ENCODE measurements at regions not wholly inside any gene's neighbourhood (a gene's known extent, or its start where the extent isn't known, plus 50 kb on each side); places are given as distances from the start of the nearest gene placed in this dataset.

DNA sequence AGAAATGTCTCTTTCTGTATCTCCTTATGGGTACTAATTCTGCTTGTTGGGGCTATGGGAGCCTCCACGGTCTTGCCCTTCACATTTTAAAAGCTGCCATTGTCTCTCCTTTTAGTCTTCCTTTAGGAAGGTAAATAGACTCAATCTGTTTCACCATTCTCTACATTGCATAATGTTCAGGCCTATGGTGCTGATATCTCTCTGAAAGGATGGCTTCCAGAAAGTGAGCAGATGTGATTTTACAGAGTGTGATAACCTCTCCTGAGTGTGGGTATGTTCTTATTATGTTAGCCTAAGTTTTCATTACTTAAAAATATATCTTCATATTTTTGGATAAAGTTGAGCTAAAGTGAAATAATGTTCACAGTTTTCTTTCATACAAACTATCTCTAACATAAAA, 254.0 kb upstream of the PITX2 start:
- H3K9me3 ChIP-seq (ENCODE audit: control extremely low read depth in 1 of 3, control insufficient read depth in 2 of 3, insufficient read depth in 1 of 3, low read length in 2 of 3), result peaks cover 0 to 3% (median 0%) of the 10 kb centered on the region in 3 donors

DNA sequence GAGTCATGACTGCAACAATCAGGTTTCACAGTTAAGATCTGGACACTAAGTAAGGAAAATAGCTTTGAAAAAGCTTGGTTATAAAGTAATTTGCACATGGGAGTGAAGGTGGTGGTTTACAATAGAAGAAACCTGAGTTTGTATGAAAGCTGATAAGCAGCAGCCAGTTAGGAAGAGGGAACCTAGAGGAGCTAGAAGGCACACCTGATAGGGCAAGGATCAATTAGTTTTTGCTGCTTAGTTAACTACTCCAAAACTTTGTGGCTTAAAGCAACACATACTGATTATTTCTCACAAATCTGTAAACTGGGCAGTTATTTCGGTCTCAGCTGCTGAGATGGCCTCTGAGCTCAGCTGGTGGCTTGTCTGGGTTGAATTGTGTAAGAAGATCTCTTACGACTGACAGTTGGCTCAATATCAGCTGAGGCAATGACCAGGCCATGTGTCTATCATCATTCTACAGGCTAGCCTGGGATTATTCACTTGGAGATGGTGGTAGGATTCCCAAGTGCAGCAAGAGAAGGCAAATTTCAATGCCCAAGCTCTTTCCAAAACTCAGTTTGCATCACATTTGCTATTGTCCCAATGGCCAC, 255.0 kb upstream of the PITX2 start:
- no peaks in the 10 kb centered on the region for H3K79me2 ChIP-seq (ENCODE audit: control insufficient read depth, insufficient read depth, low read length)
- no peaks in the 10 kb centered on the region for H3K36me3 ChIP-seq (replicated peaks in 1 of 2; ENCODE audit: control extremely low read depth in 1 of 2, control insufficient read depth in 1 of 2, extremely low read depth in 1 of 2, insufficient read depth in 2 of 2, low read length in 1 of 2)
- no peaks in the 10 kb centered on the region for H4K20me1 ChIP-seq (ENCODE audit: control insufficient read depth, insufficient read depth, low read length, poor library complexity, severe bottlenecking)
- DNase-seq (no peak), ATAC-seq (ENCODE audit: low read depth) (no peak)
- Mint-ChIP-seq H3K4me1 (no peaks in the 10 kb centered on the region), H3K4me3 (no peak overlapping the region), H3K27ac (no peak overlapping the region), H3K27me3 (peaks cover 3% of the 10 kb centered on the region), H3K9me3 (ENCODE audit: insufficient read depth) (peaks cover 2% of the 10 kb centered on the region)
- TF ChIP-seq, protein P1, sequence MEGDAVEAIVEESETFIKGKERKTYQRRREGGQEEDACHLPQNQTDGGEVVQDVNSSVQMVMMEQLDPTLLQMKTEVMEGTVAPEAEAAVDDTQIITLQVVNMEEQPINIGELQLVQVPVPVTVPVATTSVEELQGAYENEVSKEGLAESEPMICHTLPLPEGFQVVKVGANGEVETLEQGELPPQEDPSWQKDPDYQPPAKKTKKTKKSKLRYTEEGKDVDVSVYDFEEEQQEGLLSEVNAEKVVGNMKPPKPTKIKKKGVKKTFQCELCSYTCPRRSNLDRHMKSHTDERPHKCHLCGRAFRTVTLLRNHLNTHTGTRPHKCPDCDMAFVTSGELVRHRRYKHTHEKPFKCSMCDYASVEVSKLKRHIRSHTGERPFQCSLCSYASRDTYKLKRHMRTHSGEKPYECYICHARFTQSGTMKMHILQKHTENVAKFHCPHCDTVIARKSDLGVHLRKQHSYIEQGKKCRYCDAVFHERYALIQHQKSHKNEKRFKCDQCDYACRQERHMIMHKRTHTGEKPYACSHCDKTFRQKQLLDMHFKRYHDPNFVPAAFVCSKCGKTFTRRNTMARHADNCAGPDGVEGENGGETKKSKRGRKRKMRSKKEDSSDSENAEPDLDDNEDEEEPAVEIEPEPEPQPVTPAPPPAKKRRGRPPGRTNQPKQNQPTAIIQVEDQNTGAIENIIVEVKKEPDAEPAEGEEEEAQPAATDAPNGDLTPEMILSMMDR (IDR thresholded peaks at IDR 0.05), result no peak
- TF ChIP-seq EZH2 (IDR thresholded peaks at IDR 0.05; ENCODE audit: borderline replicate concordance, insufficient read depth, low read depth, low read length, poor library complexity, severe bottlenecking), result no peak
- H3K27me3 ChIP-seq (replicated peaks in 1 of 4; ENCODE audit: control extremely low read depth in 1 of 4, control insufficient read depth in 3 of 4, insufficient read depth in 4 of 4, low read length in 3 of 4), result no peaks in the 10 kb centered on the region
- no peaks in the 10 kb centered on the region for H3K4me1 ChIP-seq (ENCODE audit: control insufficient read depth in 2 of 2, insufficient read depth in 2 of 2, low read length in 2 of 2)
- intact Hi-C loops (cut with micrococcal nuclease), result no loop called here
- no peak overlapping the region for H3K4me2 ChIP-seq (replicated peaks; ENCODE audit: low read depth, low read length, poor library complexity, severe bottlenecking)
- POLR2A ChIA-PET, result no interaction called here
- CTCF ChIA-PET, result no interaction called here
- H3K27ac ChIP-seq (ENCODE audit: low read length in 2 of 2), result no peak overlapping the region
- H3K9me3 ChIP-seq (ENCODE audit: control extremely low read depth in 1 of 3, control insufficient read depth in 2 of 3, insufficient read depth in 1 of 3, low read length in 2 of 3), result peaks cover 0 to 3% (median 0%) of the 10 kb centered on the region in 3 donors
- WGBS (ENCODE audit: insufficient coverage), result 76% methylated on average over 2 of the region's 2 CpGs
- H2AFZ ChIP-seq (ENCODE audit: insufficient read depth, low read depth, low read length, poor library complexity, severe bottlenecking), result no peak overlapping the region
- H3K9ac ChIP-seq (ENCODE audit: low read length), result no peak overlapping the region
- H3K4me3 ChIP-seq (ENCODE audit: control extremely low read depth in 1 of 5, extremely low read depth in 1 of 5, insufficient read depth in 1 of 5, low read depth in 2 of 5, low read length in 4 of 5), result no peak overlapping the region

More for the DNA sequence above, 254.0 kb upstream of the PITX2 start:
- peaks cover 3% of the 10 kb centered on the region for H3K27me3 Mint-ChIP-seq
- H2AFZ ChIP-seq (ENCODE audit: insufficient read depth, low read depth, low read length, poor library complexity, severe bottlenecking), result no peak overlapping the region
- no peak overlapping the region for H3K27ac ChIP-seq (ENCODE audit: low read length in 2 of 2)
- no peaks in the 10 kb centered on the region for H3K36me3 ChIP-seq (replicated peaks in 1 of 2; ENCODE audit: control extremely low read depth in 1 of 2, control insufficient read depth in 1 of 2, extremely low read depth in 1 of 2, insufficient read depth in 2 of 2, low read length in 1 of 2)
- ChIA-PET POLR2A (no interaction called here), CTCF (no interaction called here)
- no peak for ATAC-seq (ENCODE audit: low read depth)
- H3K9me3 Mint-ChIP-seq (ENCODE audit: insufficient read depth), result peaks cover 2% of the 10 kb centered on the region
- H3K4me1 ChIP-seq (ENCODE audit: control insufficient read depth in 2 of 2, insufficient read depth in 2 of 2, low read length in 2 of 2), result no peaks in the 10 kb centered on the region
- intact Hi-C loops (cut with micrococcal nuclease), result no loop called here
- no peak overlapping the region for H3K4me2 ChIP-seq (replicated peaks; ENCODE audit: low read depth, low read length, poor library complexity, severe bottlenecking)
- WGBS (ENCODE audit: insufficient coverage), result no CpG with 5 or more reads among the region's 1 CpG
- H3K4me3 Mint-ChIP-seq, result no peak overlapping the region
- H3K79me2 ChIP-seq (ENCODE audit: control insufficient read depth, insufficient read depth, low read length), result no peaks in the 10 kb centered on the region
- H3K27me3 ChIP-seq (replicated peaks in 1 of 4; ENCODE audit: control extremely low read depth in 1 of 4, control insufficient read depth in 3 of 4, insufficient read depth in 4 of 4, low read length in 3 of 4), result no peaks in the 10 kb centered on the region
- H3K4me1 Mint-ChIP-seq, result no peaks in the 10 kb centered on the region
- no peak overlapping the region for H3K4me3 ChIP-seq (ENCODE audit: control extremely low read depth in 1 of 5, extremely low read depth in 1 of 5, insufficient read depth in 1 of 5, low read depth in 2 of 5, low read length in 4 of 5)
- H3K9ac ChIP-seq (ENCODE audit: low read length), result no peak overlapping the region
- no peaks in the 10 kb centered on the region for H4K20me1 ChIP-seq (ENCODE audit: control insufficient read depth, insufficient read depth, low read length, poor library complexity, severe bottlenecking)
- TF ChIP-seq, protein P1 (IDR thresholded peaks at IDR 0.05), result no peak
- no peak for TF ChIP-seq EZH2 (IDR thresholded peaks at IDR 0.05; ENCODE audit: borderline replicate concordance, insufficient read depth, low read depth, low read length, poor library complexity, severe bottlenecking)
- H3K27ac Mint-ChIP-seq, result no peak overlapping the region
- no peak for DNase-seq

Data from B cell (primary cell).